Right atrium auricular region (tissue), 2 donors: ENCODE measurements at regions not wholly inside any gene's neighbourhood (a gene's known extent, or its start where the extent isn't known, plus 50 kb on each side); places are given as distances from the start of the nearest gene placed in this dataset.

ENCODE experiments used
- DNase-seq: peaks from one replicate; pipeline ENCODE4 v3.0.0-alpha.2; 2019; ENCODE audit warnings: low spot score
- H3K27ac ChIP-seq, 2 donors: fragments of 200-600 bp; sonication (generic); 1 replicate in 1 of 2; 2 replicates in 1 of 2; pipeline ENCODE4 v1.5.1; 2016 to 2019
- H3K27me3 ChIP-seq, 2 donors: fragments of 200-600 bp; sonication (generic); one replicate each; pipeline versions ENCODE4 v1.5.1 to v1.6.0; 2017 to 2019
- H3K36me3 ChIP-seq: fragments of 200-600 bp; sonication (generic); one replicate; pipeline ENCODE4 v1.5.1; 2016
- H3K4me1 ChIP-seq, 2 donors: fragments of 200-600 bp; sonication (generic); one replicate each; pipeline versions ENCODE4 v1.5.1 to v1.6.0; 2017 to 2019
- H3K4me3 ChIP-seq, 2 donors: fragments of 200-600 bp; sonication (generic); 1 replicate in 1 of 2; 2 replicates in 1 of 2; pipeline ENCODE4 v1.5.1; 2017 to 2019; ENCODE audit warnings: mild to moderate bottlenecking in 1 of 2, moderate library complexity in 1 of 2
- H3K9me3 ChIP-seq, 2 donors: fragments of 200-600 bp; sonication (generic); one replicate each; pipeline ENCODE4 v1.5.1; 2019
- CTCF ChIP-seq, 2 donors: fragments of 200-600 bp; sonication (generic); IDR thresholded peaks; one replicate each; pipeline ENCODE4 v1.5.1; 2019; ENCODE audit warnings: antibody characterized with exemption in 2 of 2

GRCh38 chr2:12045864-12046291 is 299.4 kb downstream of the LPIN1 start:
- no peak for DNase-seq
- Histone ChIP-seq H3K9me3 (no peaks in the 10 kb centered on the region), H3K27me3 (no peaks in the 10 kb centered on the region), H3K4me3 (no peak overlapping the region), H3K4me1 (no peaks in the 10 kb centered on the region), H3K27ac (no peak overlapping the region), H3K36me3 (no peaks in the 10 kb centered on the region)
- no peak for TF ChIP-seq CTCF (IDR thresholded peaks at IDR 0.05)

GRCh38 chr2:12046641-12047040 is 300.2 kb downstream of the LPIN1 start:
- H3K27ac ChIP-seq: no peak overlapping the region
- H3K4me3 ChIP-seq: no peak overlapping the region
- H3K4me1 ChIP-seq: no peaks in the 10 kb centered on the region
- no peaks in the 10 kb centered on the region for H3K9me3 ChIP-seq
- H3K27me3 ChIP-seq: no peaks in the 10 kb centered on the region
- H3K36me3 ChIP-seq: no peaks in the 10 kb centered on the region
- no peak for TF ChIP-seq CTCF (IDR thresholded peaks at IDR 0.05)
- no peak for DNase-seq

- DNase-seq: no peak
- Histone ChIP-seq H3K4me3 (no peak overlapping the region), H3K4me1 (no peaks in the 10 kb centered on the region), H3K27me3 (no peaks in the 10 kb centered on the region), H3K36me3 (no peaks in the 10 kb centered on the region), H3K9me3 (no peaks in the 10 kb centered on the region), H3K27ac (no peak overlapping the region)
- no peak for TF ChIP-seq CTCF (IDR thresholded peaks at IDR 0.05)
These were observed 301.3 kb downstream of the LPIN1 start for GRCh38 chr2:12047761-12048160.

- Histone ChIP-seq H3K36me3 (no peaks in the 10 kb centered on the region), H3K9me3 (no peaks in the 10 kb centered on the region), H3K4me3 (no peak overlapping the region), H3K4me1 (no peaks in the 10 kb centered on the region), H3K27me3 (no peaks in the 10 kb centered on the region), H3K27ac (no peak overlapping the region)
- no peak for DNase-seq
- TF ChIP-seq CTCF (IDR thresholded peaks at IDR 0.05): no peak
These were observed 302.1 kb downstream of the LPIN1 start for GRCh38 chr2:12048550-12048949.

- Histone ChIP-seq H3K4me3 (no peak overlapping the region), H3K9me3 (no peaks in the 10 kb centered on the region), H3K4me1 (no peaks in the 10 kb centered on the region), H3K36me3 (no peaks in the 10 kb centered on the region), H3K27ac (no peak overlapping the region), H3K27me3 (no peaks in the 10 kb centered on the region)
- TF ChIP-seq CTCF (IDR thresholded peaks at IDR 0.05): no peak
- no peak for DNase-seq
These were observed 304.0 kb downstream of the LPIN1 start for GRCh38 chr2:12050396-12050795.

- no peak for DNase-seq
- TF ChIP-seq CTCF (IDR thresholded peaks at IDR 0.05): no peak
- Histone ChIP-seq H3K4me1 (no peaks in the 10 kb centered on the region), H3K27me3 (no peaks in the 10 kb centered on the region), H3K27ac (no peak overlapping the region), H3K36me3 (no peaks in the 10 kb centered on the region), H3K4me3 (no peak overlapping the region), H3K9me3 (no peaks in the 10 kb centered on the region)
These were observed 305.4 kb downstream of the LPIN1 start for GRCh38 chr2:12051831-12052230.
